IMR-90 (cell line): ENCODE measurements at regions not wholly inside any gene's neighbourhood (a gene's known extent, or its start where the extent isn't known, plus 50 kb on each side); places are given as distances from the start of the nearest gene placed in this dataset.

Experiments used
- ATAC-seq: fragments of 200-7000 bp; cut with Tn5 transposase; 2 replicates; pipeline ENCODE4 v1.9.1; 2020; ENCODE audit warnings: low read depth, mild to moderate bottlenecking, moderate library complexity
- BruUV-seq: library from RNA; stranded (reverse); fragments of 400-500 nt; replicated peaks from 2 replicates; lab custom pipeline; 2021; lab: Mats Ljungman, UMichigan
- CTCF ChIA-PET: fragments of 300-600 bp; formaldehyde crosslinking; extraction: SDS; loops from one replicate; lab custom pipeline; 2021; ENCODE audit warnings: antibody characterized with exemption; lab: Yijun Ruan, JAX
- POLR2A ChIA-PET: fragments of 300-600 bp; sonication (Branson Sonifier 250); formaldehyde crosslinking; loops from one replicate; lab custom pipeline; 2022; ENCODE audit warnings: antibody characterized with exemption; ENCODE audit not compliant: unreplicated experiment; lab: Charles Lee
- DNase-seq: peaks from one replicate; pipeline ENCODE4 v3.0.0; 2013
- H2AFZ ChIP-seq: replicated peaks from 2 replicates; pipeline ENCODE3; 2013; ENCODE audit warnings: low read length, mild to moderate bottlenecking; ENCODE audit not compliant: poor library complexity
- H2AK5ac ChIP-seq: 2 replicates; pipeline ENCODE4 v1.6.1; 2013; ENCODE audit warnings: low read depth, low read length, inconsistent platforms
- H2AK9ac ChIP-seq: replicated peaks from 2 replicates; pipeline ENCODE3; 2013; ENCODE audit warnings: mild to moderate bottlenecking, low read depth, low read length, moderate library complexity; ENCODE audit not compliant: poor library complexity
- H2BK120ac ChIP-seq: 2 replicates; pipeline ENCODE4 v1.6.1; 2013; ENCODE audit warnings: low read depth, low read length, inconsistent platforms
- H2BK15ac ChIP-seq: 3 replicates; pipeline ENCODE4 v1.6.1; 2013; ENCODE audit warnings: low read depth, low read length, inconsistent platforms
- H2BK20ac ChIP-seq: 2 replicates; pipeline ENCODE4 v1.6.1; 2013; ENCODE audit warnings: low read depth, mild to moderate bottlenecking, inconsistent platforms, low read length, moderate library complexity
- H2BK5ac ChIP-seq: 2 replicates; pipeline ENCODE4 v1.6.1; 2013; ENCODE audit warnings: mild to moderate bottlenecking, low read depth, low read length, inconsistent platforms; ENCODE audit not compliant: poor library complexity, severe bottlenecking
- H3K14ac ChIP-seq: replicated peaks from 2 replicates; pipeline ENCODE4 v1.6.1; 2013; ENCODE audit warnings: low read depth, low read length, inconsistent platforms
- H3K18ac ChIP-seq: 2 replicates; pipeline ENCODE4 v1.6.1; 2013; ENCODE audit warnings: low read depth, low read length, control low read depth
- H3K23ac ChIP-seq: 2 replicates; pipeline ENCODE4 v1.6.1; 2013; ENCODE audit warnings: low read depth, low read length, inconsistent platforms
- H3K27ac ChIP-seq: 2 replicates; pipeline ENCODE4 v1.5.1; 2013; ENCODE audit warnings: mild to moderate bottlenecking, control low read depth, low read length; ENCODE audit not compliant: insufficient read depth
- H3K27me3 ChIP-seq: 2 replicates; pipeline ENCODE4 v1.6.1; 2013; ENCODE audit warnings: low read length; ENCODE audit not compliant: control insufficient read depth, insufficient read depth
- H3K36me3 ChIP-seq: 2 replicates; pipeline ENCODE4 v1.6.1; 2013; ENCODE audit warnings: low read length, mixed read lengths; ENCODE audit not compliant: control insufficient read depth, insufficient read depth
- H3K4ac ChIP-seq: 2 replicates; pipeline ENCODE4 v1.6.1; 2013; ENCODE audit warnings: low read depth, low read length, inconsistent platforms
- H3K4me1 ChIP-seq: 2 replicates; pipeline ENCODE4 v1.6.1; 2013; ENCODE audit warnings: low read length, mixed read lengths; ENCODE audit not compliant: control insufficient read depth, insufficient read depth
- H3K4me2 ChIP-seq: 2 replicates; pipeline ENCODE4 v1.6.1; 2013; ENCODE audit warnings: low read depth, mild to moderate bottlenecking, control low read depth, low read length, moderate library complexity
- H3K4me3 ChIP-seq: 2 replicates; pipeline ENCODE4 v1.5.1; 2013; ENCODE audit warnings: low read depth, mild to moderate bottlenecking, control low read depth, low read length, moderate library complexity; ENCODE audit not compliant: insufficient read depth
- H3K56ac ChIP-seq: 2 replicates; pipeline ENCODE4 v1.6.1; 2013; ENCODE audit warnings: low read length, inconsistent platforms; ENCODE audit not compliant: insufficient read depth; ENCODE audit errors: extremely low read depth
- H3K79me1 ChIP-seq, 2 experiments: 2 replicates each; pipeline ENCODE4 v1.6.1; 2013; ENCODE audit warnings: low read length in 2 of 2, inconsistent platforms in 1 of 2, low read depth in 1 of 2
- H3K9ac ChIP-seq: 2 replicates; pipeline ENCODE4 v1.6.1; 2013; ENCODE audit warnings: low read depth, low read length, control low read depth
- H3K9me1 ChIP-seq: 2 replicates; pipeline ENCODE4 v1.6.1; 2013; ENCODE audit warnings: low read length, inconsistent platforms; ENCODE audit not compliant: insufficient read depth
- H3K9me3 ChIP-seq: 2 replicates; pipeline ENCODE4 v1.6.1; 2013; ENCODE audit warnings: low read length; ENCODE audit not compliant: control insufficient read depth, insufficient read depth
- H4K20me1 ChIP-seq: 2 replicates; pipeline ENCODE4 v1.6.1; 2013; ENCODE audit warnings: low read length, inconsistent platforms; ENCODE audit not compliant: insufficient read depth
- H4K5ac ChIP-seq: 2 replicates; pipeline ENCODE4 v1.6.1; 2013; ENCODE audit warnings: mild to moderate bottlenecking, low read depth, low read length, control low read depth
- H4K8ac ChIP-seq, 2 experiments: 2 replicates each; pipeline ENCODE4 v1.6.1; 2013; ENCODE audit warnings: low read depth in 2 of 2, low read length in 2 of 2, control low read depth in 1 of 2, inconsistent platforms in 1 of 2
- H4K91ac ChIP-seq: 2 replicates; pipeline ENCODE4 v1.6.1; 2013; ENCODE audit warnings: low read depth, low read length, inconsistent platforms; ENCODE audit not compliant: insufficient read depth
- BHLHE40 ChIP-seq: fragments of 150-350 bp; IDR thresholded peaks from 2 replicates; pipeline ENCODE4 v1.6.1; 2016; ENCODE audit warnings: mild to moderate bottlenecking, low read depth, low read length
- CEBPB ChIP-seq: IDR thresholded peaks from 2 replicates; pipeline ENCODE4 v1.6.1; 2012; ENCODE audit warnings: low read depth, low read length, improper control_type of control experiment
- CHD1 ChIP-seq: IDR thresholded peaks from 2 replicates; pipeline ENCODE4 v1.6.1; 2012; ENCODE audit warnings: low read depth, low read length, improper control_type of control experiment
- CTCF ChIP-seq: conservative IDR thresholded peaks from 2 replicates; pipeline ENCODE4 v1.5.1; 2012; ENCODE audit warnings: mild to moderate bottlenecking, low read depth, low read length, improper control_type of control experiment
- ELK1 ChIP-seq: fragments of 150-350 bp; IDR thresholded peaks from 2 replicates; pipeline ENCODE4 v1.6.1; 2016; ENCODE audit warnings: low read depth, mild to moderate bottlenecking, low read length, moderate library complexity, borderline replicate concordance
- MAFK ChIP-seq: IDR thresholded peaks from 2 replicates; pipeline ENCODE4 v1.6.1; 2012; ENCODE audit warnings: low read depth, low read length, improper control_type of control experiment
- MAZ ChIP-seq: IDR thresholded peaks from 2 replicates; pipeline ENCODE4 v1.6.1; 2012; ENCODE audit warnings: low read depth, mild to moderate bottlenecking, low read length, improper control_type of control experiment, moderate library complexity, borderline replicate concordance
- MXI1 ChIP-seq: IDR thresholded peaks from 2 replicates; pipeline ENCODE4 v1.6.1; 2012; ENCODE audit warnings: low read depth, mild to moderate bottlenecking, low read length, moderate library complexity, borderline replicate concordance
- NFE2L2 ChIP-seq: fragments of 150-350 bp; IDR thresholded peaks from 2 replicates; pipeline ENCODE4 v1.6.1; 2016; ENCODE audit warnings: low read depth, mild to moderate bottlenecking, low read length
- POLR2A ChIP-seq: IDR thresholded peaks from 2 replicates; pipeline ENCODE4 v1.6.1; 2012; ENCODE audit warnings: mild to moderate bottlenecking, low read depth, low read length
- RAD21 ChIP-seq: IDR thresholded peaks from 2 replicates; pipeline ENCODE4 v1.6.1; 2012; ENCODE audit warnings: low read length, improper control_type of control experiment
- RCOR1 ChIP-seq: IDR thresholded peaks from 2 replicates; pipeline ENCODE4 v1.6.1; 2012; ENCODE audit warnings: mild to moderate bottlenecking, low read length, improper control_type of control experiment; ENCODE audit not compliant: insufficient replicate concordance
- RFX5 ChIP-seq: IDR thresholded peaks from 2 replicates; pipeline ENCODE4 v1.8.0; 2012; ENCODE audit warnings: low read depth, mild to moderate bottlenecking, low read length, moderate library complexity
- SMC3 ChIP-seq: fragments of 150-350 bp; IDR thresholded peaks from 2 replicates; pipeline ENCODE4 v1.6.1; 2016; ENCODE audit warnings: low read depth, mild to moderate bottlenecking, antibody characterized with exemption, low read length, moderate library complexity
- USF2 ChIP-seq: fragments of 150-350 bp; IDR thresholded peaks from 2 replicates; pipeline ENCODE4 v1.6.1; 2017; ENCODE audit warnings: mild to moderate bottlenecking, antibody characterized with exemption, low read length, low read depth
- WGBS, 2 experiments: methylation state at CpG; one replicate each; pipeline versions ENCODE4 v1.1.5 to v1.1.7; 2013; ENCODE audit warnings: missing lambda C conversion rate in 2 of 2; ENCODE audit not compliant: insufficient read length in 1 of 2; ENCODE audit errors: extremely low coverage in 2 of 2; 5-methylcytosine and 5-hydroxymethylcytosine counted together
- dilution Hi-C: fragments of 300-500 bp; cut with HindIII; formaldehyde crosslinking; loops from one replicate; pipeline ENCODE4 v1.14.3; 2018; ENCODE audit warnings: low sequenced_read_pairs; ENCODE audit not compliant: unreplicated experiment
- in situ Hi-C: fragments of 300-500 bp; cut with MboI; formaldehyde crosslinking; loops from 3 replicates; pipeline ENCODE4 v1.14.3; 2019; ENCODE audit warnings: low sequenced_read_pairs, inconsistent platforms, mixed read lengths
- intact Hi-C: fragments of 100-400 bp; cut with micrococcal nuclease; formaldehyde crosslinking; loops from 2 replicates; pipeline ENCODE4 v1.10.0; 2022

GRCh38 chr12:40616383-40616915 is 75.8 kb upstream of the CNTN1 start:
- Histone ChIP-seq H3K18ac (no peak overlapping the region), H4K8ac (no peak overlapping the region), H3K27ac (no peak overlapping the region), H3K9me3 (0 out of 2 replicates have a peak, but pooled peaks cover 5% of the 10 kb centered on the region), H4K91ac (no peak overlapping the region), H2AFZ (no peak overlapping the region), H2AK9ac (no peak overlapping the region), H4K5ac (no peak overlapping the region), H3K4me3 (no peak overlapping the region), H2BK20ac (no peak overlapping the region), H3K36me3 (no peaks in the 10 kb centered on the region), H2BK120ac (no peak overlapping the region), H3K79me1 (no peaks in the 10 kb centered on the region), H4K20me1 (no peaks in the 10 kb centered on the region), H3K23ac (no peak overlapping the region), H3K9me1 (no peaks in the 10 kb centered on the region), H3K27me3 (no peaks in the 10 kb centered on the region), H3K4me2 (no peak overlapping the region), H3K14ac (no peak overlapping the region), H3K9ac (no peak overlapping the region), H2BK5ac (no peak overlapping the region), H2AK5ac (no peak overlapping the region), H3K56ac (no peak overlapping the region), H2BK15ac (no peak overlapping the region), H3K4ac (no peak overlapping the region), H3K4me1 (no peaks in the 10 kb centered on the region)
- intact Hi-C loops = no loop called here
- no TSS peak for BruUV-seq
- ATAC-seq (no peak), DNase-seq (no peak)
- WGBS, 2 experiments = 17% methylated on average over 1 of the region's 4 CpGs; no CpG with 5 or more reads in 1 of the 2 experiments
- POLR2A ChIA-PET = no interaction called here
- CTCF ChIA-PET = no interaction called here
- no peak for TF ChIP-seq SMC3
- TF ChIP-seq CEBPB = no peak
- TF ChIP-seq POLR2A = no peak
- no peak for TF ChIP-seq NFE2L2
- TF ChIP-seq MAFK = no peak
- no peak for TF ChIP-seq BHLHE40
- TF ChIP-seq RFX5 = no peak
- TF ChIP-seq RCOR1 = no peak
- TF ChIP-seq MXI1 = no peak
- TF ChIP-seq CTCF = no peak
- no peak for TF ChIP-seq ELK1
- TF ChIP-seq CHD1 = no peak
- no peak for TF ChIP-seq RAD21
- TF ChIP-seq MAZ = no peak
- no peak for TF ChIP-seq USF2
- dilution Hi-C loops = no loop called here
- in situ Hi-C loops = no loop called here
